Muscle of back (tissue), 3 donors: ENCODE measurements at regions not wholly inside any gene's neighbourhood (a gene's known extent, or its start where the extent isn't known, plus 50 kb on each side); places are given as distances from the start of the nearest gene placed in this dataset.
A peak's percentile ranks its signal among the peaks of the same experiment; 100 is the strongest.
"Not testable (repeated sequence)": the region's sequence is repeated elsewhere in the genome, so short reads cannot be mapped to it uniquely, and the experiment has no call there.

ENCODE experiments used
- DNase-seq, 3 donors: peaks; one replicate each; pipeline versions ENCODE4 v3.0.0 to v3.0.0-alpha.2; 2013

DNA sequence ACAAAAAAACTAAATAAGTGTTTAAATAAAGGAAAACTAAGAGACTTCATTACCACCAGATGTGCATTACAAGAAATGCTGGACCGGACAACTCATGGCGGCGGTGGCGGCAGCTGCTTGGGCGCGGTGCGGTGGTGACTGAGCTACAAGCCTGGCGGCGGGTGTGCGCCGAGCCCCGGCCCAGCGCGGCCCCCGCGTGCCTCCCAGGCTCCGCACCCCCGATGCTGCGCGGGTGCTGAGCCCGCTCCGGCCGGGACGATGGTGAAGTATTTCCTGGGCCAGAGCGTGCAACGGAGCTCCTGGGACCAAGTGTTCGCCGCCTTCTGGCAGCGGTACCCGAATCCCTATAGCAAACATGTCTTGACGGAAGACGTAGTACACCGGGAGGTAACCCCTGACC lies 52.2 kb upstream of the RCOR3 start:
- no peak for DNase-seq

DNA sequence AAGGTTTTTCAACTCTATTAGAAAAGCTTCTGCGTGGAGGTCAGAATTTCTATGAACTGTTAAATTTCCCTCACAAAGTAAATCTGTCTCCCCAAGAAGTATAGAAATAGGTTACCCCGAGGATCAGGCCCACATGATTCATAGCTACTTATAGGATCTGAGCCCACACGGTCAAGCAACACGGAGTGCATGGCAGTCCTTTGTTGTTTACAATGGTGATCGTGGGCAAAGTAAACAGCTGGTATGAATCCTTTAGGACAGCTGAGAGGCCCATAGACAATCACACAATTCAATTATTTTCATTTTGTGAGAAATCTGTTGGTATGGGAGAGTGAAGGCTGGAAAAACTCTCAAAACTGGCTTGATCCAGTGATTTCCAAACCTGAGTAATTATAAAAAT lies 58.9 kb upstream of the RCOR3 start:
- no peak for DNase-seq

- DNase-seq = no peak
Observed at GRCh38 chr1:211198880-211199279, 60.3 kb upstream of the RCOR3 start.

DNA sequence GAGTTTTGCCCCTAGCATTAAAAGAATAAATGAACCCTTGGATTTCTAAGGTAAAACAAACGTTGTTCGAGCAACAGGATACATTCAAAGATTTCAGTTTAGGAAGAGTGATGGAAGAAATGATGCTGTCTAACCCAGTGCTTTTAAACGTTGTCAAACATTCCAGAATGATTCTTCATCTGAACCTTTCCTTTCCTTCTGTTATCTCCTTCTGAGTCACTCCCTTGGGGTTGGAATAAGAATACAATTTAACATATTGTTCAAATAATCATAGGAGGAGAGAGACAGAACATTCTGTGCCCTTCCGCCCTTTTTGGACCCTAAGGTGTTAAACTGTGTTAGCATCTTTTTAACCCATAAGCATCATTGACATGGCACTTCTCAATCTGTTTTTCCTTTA lies 61.1 kb upstream of the RCOR3 start:
- DNase-seq = peak in 1 of 3 donors; percentile 11

DNA sequence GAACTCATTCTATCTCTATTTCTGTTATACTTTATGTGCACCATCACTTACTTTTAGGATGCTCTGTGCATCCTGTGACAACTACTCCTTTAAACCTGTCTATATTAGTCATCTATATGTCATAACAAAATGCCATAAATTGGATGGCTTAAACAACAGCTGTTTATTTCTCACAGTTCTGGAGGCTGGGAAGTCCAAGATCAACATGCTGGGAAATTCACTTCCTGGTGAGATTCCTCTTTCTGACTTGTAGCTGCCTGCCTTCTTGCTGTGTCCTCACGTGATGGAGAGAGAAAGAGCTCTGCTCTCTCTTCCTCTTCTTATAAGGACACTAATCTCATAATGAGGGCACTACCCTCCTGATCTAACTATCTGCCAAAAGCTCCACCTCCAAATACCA lies 62.3 kb upstream of the RCOR3 start:
- no peak for DNase-seq

GRCh38 chr1:211194826-211195225 lies 60.9 kb upstream of the KCNH1 start:
- no peak for DNase-seq

DNA sequence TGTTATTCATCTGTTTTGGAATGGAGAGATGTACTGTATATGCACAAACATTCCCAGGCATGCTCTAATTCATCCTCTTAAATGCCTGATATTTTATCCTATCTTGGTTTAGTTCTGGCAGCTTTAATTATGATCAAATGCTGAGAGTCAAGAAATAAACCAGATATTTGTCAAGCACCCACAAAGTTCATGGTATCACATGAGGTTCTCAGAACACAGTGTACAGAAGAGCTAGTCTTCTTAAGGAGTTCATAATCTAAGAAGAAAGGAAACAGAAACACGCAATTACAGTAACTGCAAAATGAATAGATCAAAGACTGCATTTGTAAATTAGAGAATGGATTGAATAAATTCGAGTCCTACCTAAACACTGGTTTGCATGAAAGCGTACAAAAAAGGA lies 58.3 kb upstream of the KCNH1 start:
- DNase-seq = no peak

DNA sequence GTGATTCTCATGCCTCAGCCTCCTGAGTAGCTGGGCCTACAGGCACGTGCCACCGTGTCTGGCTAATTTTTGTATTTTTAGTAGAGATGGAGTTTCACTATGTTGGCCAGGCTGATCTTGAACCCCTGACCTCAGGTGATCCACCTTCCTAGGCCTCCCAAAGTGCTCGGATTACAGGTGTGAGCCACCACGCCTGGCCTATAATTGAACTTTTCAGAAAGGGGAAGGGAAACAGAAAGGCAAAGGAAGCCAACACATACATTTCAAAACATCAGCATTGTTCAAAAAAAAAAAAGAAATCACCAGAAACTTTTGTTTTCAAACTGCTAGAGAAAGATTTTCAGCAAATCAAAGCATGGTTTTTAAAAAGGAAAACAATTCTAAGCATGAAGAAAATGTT lies 54.8 kb upstream of the KCNH1 start:
- DNase-seq = not testable (repeated sequence)

DNA sequence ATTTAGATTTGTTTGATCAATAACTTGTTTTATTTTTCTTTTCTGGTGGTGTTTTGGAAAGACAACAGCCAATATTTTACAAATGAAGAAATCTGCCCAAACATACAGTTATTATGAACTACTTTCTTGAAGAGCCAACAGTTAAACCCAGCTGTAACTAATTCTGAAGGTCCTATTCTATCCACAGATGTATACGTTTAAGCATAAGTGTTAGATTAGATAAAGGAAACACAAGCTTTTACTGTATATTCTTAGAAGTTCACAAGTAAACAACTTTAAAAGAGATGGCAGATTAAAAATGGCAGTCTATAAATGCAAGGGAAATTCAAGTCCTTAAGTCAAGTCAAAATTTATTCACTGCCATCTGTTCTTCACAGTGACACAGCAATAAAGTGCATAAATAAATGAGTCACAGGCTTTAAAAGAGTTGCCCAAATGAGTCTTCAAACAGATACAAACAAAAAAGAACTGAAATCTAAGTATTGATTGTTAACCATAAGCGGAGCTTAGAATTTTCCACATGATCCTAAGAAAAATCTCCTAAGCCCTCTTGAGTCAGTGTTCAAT lies 49.9 kb upstream of the KCNH1 start:
- DNase-seq = no peak
